ENCODE measurements at regions not wholly inside any gene's neighbourhood (a gene's known extent, or its start where the extent isn't known, plus 50 kb on each side); places are given as distances from the start of the nearest gene placed in this dataset.
"Not testable (repeated sequence)": the region's sequence is repeated elsewhere in the genome, so short reads cannot be mapped to it uniquely, and the experiment has no call there.

DNA sequence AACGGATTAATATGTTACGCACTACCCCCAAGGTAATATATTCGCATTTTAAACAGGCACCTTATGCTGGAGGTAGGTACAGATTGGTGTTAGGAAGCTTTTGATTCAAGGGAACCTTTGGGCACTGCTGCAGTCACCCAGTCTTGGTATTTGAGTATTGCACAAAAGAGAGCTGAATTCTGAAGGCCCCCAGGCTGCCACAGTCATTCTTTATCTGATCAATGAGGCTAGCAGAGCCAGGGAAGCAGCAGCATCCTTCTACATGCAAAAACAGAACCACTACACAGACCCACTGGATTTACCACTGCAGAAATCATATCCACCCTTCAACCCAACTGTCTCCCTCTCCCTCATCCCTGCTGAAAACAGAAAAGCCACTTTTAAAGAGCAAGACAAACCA, 121.2 kb upstream of the GRIN3A start:
- no peak for DNase-seq (ENCODE audit: low read depth, low spot score)
- Histone ChIP-seq H3K9ac (ENCODE audit: insufficient read length) (no peak overlapping the region), H3K36me3 (ENCODE audit: insufficient read depth, low read length) (no peaks in the 10 kb centered on the region), H3K4me3 (no peak overlapping the region), H3K27ac (no peak overlapping the region; the same call in 1 of the 2 replicates), H3K9me3 (ENCODE audit: low read depth, low read length) (no peaks in the 10 kb centered on the region)
- TF ChIP-seq FOXP2 (optimal IDR thresholded peaks at IDR 0.05; ENCODE audit: control extremely low read depth, extremely low read length, insufficient read depth) (no peak), EZH2 (IDR thresholded peaks at IDR 0.05) (no peak), POLR2AphosphoS5 (IDR thresholded peaks at IDR 0.05; ENCODE audit: borderline replicate concordance, low read depth, low read length) (no peak)

DNA sequence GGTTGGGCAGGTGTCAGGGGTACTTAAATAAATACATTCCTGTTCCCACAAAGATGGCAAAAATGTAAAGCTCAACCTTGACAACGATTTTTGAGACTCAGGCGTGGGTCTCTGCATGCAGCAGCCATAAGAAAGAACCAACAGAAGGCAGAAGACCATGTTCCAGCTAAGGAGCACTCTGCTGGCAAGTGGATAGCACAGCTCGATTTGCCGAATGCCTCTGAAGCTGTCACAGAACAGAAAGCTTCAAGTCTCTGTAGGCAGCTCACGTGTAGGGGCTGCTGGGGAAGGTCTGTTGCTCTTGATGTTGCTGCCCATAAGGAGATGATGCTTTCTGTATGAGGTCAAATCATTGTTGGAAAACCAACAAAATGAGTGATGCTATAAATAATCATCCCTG, 119.6 kb upstream of the GRIN3A start:
- H3K36me3 ChIP-seq (ENCODE audit: insufficient read depth, low read length) = no peaks in the 10 kb centered on the region
- H3K9me3 ChIP-seq (ENCODE audit: low read depth, low read length) = no peaks in the 10 kb centered on the region
- TF ChIP-seq FOXP2 (optimal IDR thresholded peaks at IDR 0.05; ENCODE audit: control extremely low read depth, extremely low read length, insufficient read depth) (no peak), POLR2AphosphoS5 (IDR thresholded peaks at IDR 0.05; ENCODE audit: borderline replicate concordance, low read depth, low read length) (no peak), EZH2 (IDR thresholded peaks at IDR 0.05) (no peak)
- no peak overlapping the region for H3K9ac ChIP-seq (ENCODE audit: insufficient read length)
- no peak overlapping the region for H3K27ac ChIP-seq
- no peak for DNase-seq (ENCODE audit: low read depth, low spot score)
- H3K4me3 ChIP-seq = no peak overlapping the region

DNA sequence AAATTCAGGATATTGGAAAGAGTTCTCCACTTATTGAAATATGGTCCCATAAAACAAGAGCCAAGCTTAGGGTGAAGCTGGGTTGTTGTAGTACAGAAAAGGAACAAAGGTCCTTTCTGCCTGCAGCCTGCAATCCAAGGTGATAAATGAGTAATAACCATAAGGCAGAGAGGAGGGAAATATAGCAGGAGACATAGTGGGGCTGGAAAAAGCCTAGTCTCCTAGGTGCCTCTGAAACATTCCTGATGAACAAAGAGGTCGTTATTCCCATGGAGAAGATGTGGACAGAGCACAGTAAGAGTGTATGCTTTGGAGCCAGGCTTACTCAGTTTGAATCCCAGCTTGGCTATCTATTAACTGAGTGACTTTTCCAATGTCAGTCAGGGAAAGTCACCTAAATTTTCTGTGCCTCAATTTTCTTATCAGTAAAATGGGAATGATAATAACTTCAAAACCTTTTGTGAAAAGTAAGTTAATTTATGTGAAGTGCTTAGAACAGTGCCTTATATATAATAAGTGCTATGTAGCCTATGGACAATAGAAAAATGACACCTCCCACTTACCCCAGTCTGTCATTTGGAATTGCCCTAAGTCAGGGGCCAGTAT, 110.8 kb upstream of the GRIN3A start:
- peak overlapping the region; percentile 31 for H3K4me3 ChIP-seq
- TF ChIP-seq POLR2AphosphoS5 (IDR thresholded peaks at IDR 0.05; ENCODE audit: borderline replicate concordance, low read depth, low read length) (no peak), FOXP2 (optimal IDR thresholded peaks at IDR 0.05; ENCODE audit: control extremely low read depth, extremely low read length, insufficient read depth) (no peak), EZH2 (IDR thresholded peaks at IDR 0.05) (no peak)
- H3K36me3 ChIP-seq (ENCODE audit: insufficient read depth, low read length) = no peaks in the 10 kb centered on the region
- no peak for DNase-seq (ENCODE audit: low read depth, low spot score)
- no peaks in the 10 kb centered on the region for H3K9me3 ChIP-seq (ENCODE audit: low read depth, low read length)
- H3K9ac ChIP-seq (ENCODE audit: insufficient read length) = no peak overlapping the region
- H3K27ac ChIP-seq = peak overlapping the region; percentile 21; the same call in 1 of the 2 replicates

DNA sequence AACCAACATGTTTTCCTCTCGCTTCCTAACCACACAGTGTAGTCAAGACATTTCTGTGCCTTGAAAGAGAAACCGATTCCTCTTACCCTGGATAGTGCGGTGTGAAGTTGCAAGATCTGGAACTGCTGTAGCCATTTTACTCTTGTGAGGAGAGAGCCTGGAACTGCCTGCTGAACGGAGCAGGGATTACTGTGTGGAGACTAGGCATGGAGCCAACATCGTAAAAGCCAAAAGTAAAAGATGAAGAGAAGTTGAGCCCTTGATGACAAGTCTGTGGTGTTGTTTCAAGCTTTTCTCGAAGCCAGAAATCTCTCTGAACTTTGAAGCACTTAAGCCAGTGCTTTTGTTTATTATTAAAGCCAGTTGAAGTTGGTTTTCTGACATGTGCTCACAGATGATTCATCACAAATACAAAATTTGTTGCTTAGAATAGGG, 110.1 kb upstream of the GRIN3A start:
- Histone ChIP-seq H3K9ac (ENCODE audit: insufficient read length) (no peak overlapping the region), H3K9me3 (ENCODE audit: low read depth, low read length) (no peaks in the 10 kb centered on the region), H3K27ac (peak overlapping the region; percentile 21; the same call in 1 of the 2 replicates), H3K4me3 (peak overlapping the region; percentile 31), H3K36me3 (ENCODE audit: insufficient read depth, low read length) (no peaks in the 10 kb centered on the region)
- TF ChIP-seq FOXP2 (optimal IDR thresholded peaks at IDR 0.05; ENCODE audit: control extremely low read depth, extremely low read length, insufficient read depth) (peak; percentile 35), EZH2 (IDR thresholded peaks at IDR 0.05) (no peak), POLR2AphosphoS5 (IDR thresholded peaks at IDR 0.05; ENCODE audit: borderline replicate concordance, low read depth, low read length) (peak; percentile 23; the same call in 1 of the 2 replicates)
- peak; percentile 73 for DNase-seq (ENCODE audit: low read depth, low spot score)

DNA sequence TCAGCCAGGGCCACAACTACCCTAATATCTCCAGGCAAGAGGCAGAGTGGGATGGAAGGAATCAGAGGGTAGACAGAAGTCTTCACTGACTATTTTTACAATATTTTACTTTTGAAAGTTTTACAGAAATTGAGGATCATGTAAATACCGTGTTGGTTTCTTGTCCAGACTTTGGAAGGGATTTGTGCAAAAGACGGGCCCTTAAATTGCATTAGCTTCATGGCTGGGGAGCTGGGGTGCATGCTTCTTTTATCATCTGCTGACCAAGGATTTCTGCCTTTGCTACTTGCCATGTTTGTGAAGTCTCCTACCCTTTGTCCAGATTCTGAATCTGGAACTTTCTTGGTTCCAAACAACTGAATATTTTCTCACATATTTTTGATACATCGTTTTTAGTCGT, 107.7 kb upstream of the GRIN3A start:
- Histone ChIP-seq H3K27ac (no peak overlapping the region), H3K9ac (ENCODE audit: insufficient read length) (no peak overlapping the region), H3K36me3 (ENCODE audit: insufficient read depth, low read length) (no peaks in the 10 kb centered on the region), H3K9me3 (ENCODE audit: low read depth, low read length) (no peaks in the 10 kb centered on the region), H3K4me3 (no peak overlapping the region)
- no peak for DNase-seq (ENCODE audit: low read depth, low spot score)
- TF ChIP-seq FOXP2 (optimal IDR thresholded peaks at IDR 0.05; ENCODE audit: control extremely low read depth, extremely low read length, insufficient read depth) (no peak), EZH2 (IDR thresholded peaks at IDR 0.05) (no peak), POLR2AphosphoS5 (IDR thresholded peaks at IDR 0.05; ENCODE audit: borderline replicate concordance, low read depth, low read length) (no peak)

DNA sequence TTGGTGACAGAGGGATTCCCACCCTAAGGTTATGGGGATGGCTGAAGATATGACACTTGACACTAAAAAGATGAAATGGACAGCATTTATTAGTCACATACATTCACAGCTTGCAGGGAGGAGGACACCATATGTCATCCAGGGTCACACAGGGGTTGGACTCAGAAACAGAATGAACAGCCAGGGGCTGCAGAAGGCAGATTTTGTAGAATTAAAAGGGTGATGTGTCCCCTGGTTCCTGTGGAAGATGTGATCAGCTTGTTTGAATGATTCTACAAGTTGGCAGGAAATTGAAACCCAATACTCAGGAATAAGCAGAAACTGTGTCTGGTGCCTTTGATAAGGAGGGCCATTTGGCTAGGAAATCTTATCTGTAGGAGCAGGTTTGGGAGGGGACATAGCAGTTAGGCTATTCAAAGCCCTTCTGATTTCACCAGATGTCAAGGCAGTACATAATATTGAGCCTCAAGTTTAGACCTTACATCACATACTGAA, 102.3 kb upstream of the GRIN3A start:
- DNase-seq (ENCODE audit: low read depth, low spot score) = no peak
- TF ChIP-seq FOXP2 (optimal IDR thresholded peaks at IDR 0.05; ENCODE audit: control extremely low read depth, extremely low read length, insufficient read depth) (no peak), POLR2AphosphoS5 (IDR thresholded peaks at IDR 0.05; ENCODE audit: borderline replicate concordance, low read depth, low read length) (no peak), EZH2 (IDR thresholded peaks at IDR 0.05) (no peak)

DNA sequence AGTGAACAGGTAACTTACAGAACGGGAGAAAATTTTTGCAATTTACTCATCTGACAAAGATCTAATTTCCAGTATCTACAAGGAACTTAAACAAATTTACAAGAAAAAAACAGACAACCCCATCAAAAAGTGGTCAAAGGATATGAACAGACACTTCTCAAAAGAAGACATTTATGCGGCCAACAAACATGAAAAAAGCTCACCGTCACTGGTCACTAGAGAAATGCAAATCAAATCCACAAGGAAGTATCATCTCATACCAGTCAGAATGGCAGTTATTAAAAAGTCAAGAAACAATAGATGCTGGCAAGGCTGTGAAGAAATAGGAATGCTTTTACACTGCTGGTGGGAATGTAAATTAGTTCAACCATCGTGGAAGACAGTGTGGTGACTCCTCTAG, 100.5 kb upstream of the GRIN3A start:
- H3K4me3 ChIP-seq; DNase-seq (ENCODE audit: low read depth, low spot score); H3K27ac ChIP-seq; H3K9ac ChIP-seq (ENCODE audit: insufficient read length); H3K36me3 ChIP-seq (ENCODE audit: insufficient read depth, low read length); H3K9me3 ChIP-seq (ENCODE audit: low read depth, low read length): not testable (repeated sequence)

More for the DNA sequence above, 102.3 kb upstream of the GRIN3A start:
- Histone ChIP-seq H3K9me3 (ENCODE audit: low read depth, low read length) (no peaks in the 10 kb centered on the region), H3K9ac (ENCODE audit: insufficient read length) (no peak overlapping the region), H3K27ac (no peak overlapping the region), H3K36me3 (ENCODE audit: insufficient read depth, low read length) (no peaks in the 10 kb centered on the region), H3K4me3 (no peak overlapping the region)

DNA sequence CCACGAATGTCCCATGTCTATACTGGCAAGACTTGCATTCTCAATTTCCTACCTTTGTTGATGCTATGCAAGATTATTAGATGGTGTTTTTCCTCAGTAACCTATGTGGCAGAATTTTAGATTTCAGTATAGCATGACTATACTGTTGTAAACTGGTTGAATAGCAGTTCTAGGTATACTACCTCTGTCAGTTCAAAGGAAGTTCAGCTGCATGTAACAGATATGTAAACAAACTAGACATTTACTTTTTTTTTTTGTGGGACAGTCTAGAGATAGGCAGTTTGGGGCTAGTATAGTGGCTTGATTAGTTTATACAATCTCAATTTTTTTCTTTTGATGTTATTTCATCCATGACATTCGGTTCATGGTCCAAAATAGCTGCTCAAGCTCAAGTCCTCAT, 97.6 kb upstream of the GRIN3A start:
- H3K36me3 ChIP-seq (ENCODE audit: insufficient read depth, low read length) = no peaks in the 10 kb centered on the region
- H3K27ac ChIP-seq = no peak overlapping the region
- TF ChIP-seq EZH2 (IDR thresholded peaks at IDR 0.05) (no peak), FOXP2 (optimal IDR thresholded peaks at IDR 0.05; ENCODE audit: control extremely low read depth, extremely low read length, insufficient read depth) (no peak)
- DNase-seq (ENCODE audit: low read depth, low spot score) = no peak
- H3K9me3 ChIP-seq (ENCODE audit: low read depth, low read length) = no peaks in the 10 kb centered on the region
- no peak overlapping the region for H3K4me3 ChIP-seq
- H3K9ac ChIP-seq (ENCODE audit: insufficient read length) = no peak overlapping the region

DNA sequence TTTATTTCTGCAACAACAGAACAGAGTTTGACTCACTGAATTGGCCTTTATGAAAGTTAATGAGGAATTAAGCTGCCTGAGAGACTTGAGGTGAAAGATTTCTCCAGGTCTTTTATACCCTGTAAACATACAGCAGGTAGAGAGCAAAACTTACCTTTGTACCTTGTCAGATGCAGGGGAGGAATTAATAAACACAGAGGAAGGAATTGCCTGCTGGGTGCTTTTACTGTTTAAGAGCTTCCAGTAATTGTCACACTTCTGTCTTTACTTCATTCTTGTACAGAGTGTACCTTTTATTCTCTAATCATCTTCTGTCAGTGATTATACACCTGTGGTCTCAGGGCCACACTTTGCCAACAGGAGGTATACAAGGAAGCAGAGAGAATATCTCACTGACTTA, 94.0 kb upstream of the GRIN3A start:
- no peaks in the 10 kb centered on the region for H3K36me3 ChIP-seq (ENCODE audit: insufficient read depth, low read length)
- DNase-seq (ENCODE audit: low read depth, low spot score) = no peak
- no peak overlapping the region for H3K4me3 ChIP-seq
- no peaks in the 10 kb centered on the region for H3K9me3 ChIP-seq (ENCODE audit: low read depth, low read length)
- no peak overlapping the region for H3K27ac ChIP-seq
- TF ChIP-seq FOXP2 (optimal IDR thresholded peaks at IDR 0.05; ENCODE audit: control extremely low read depth, extremely low read length, insufficient read depth) (no peak), EZH2 (IDR thresholded peaks at IDR 0.05) (no peak), POLR2AphosphoS5 (IDR thresholded peaks at IDR 0.05; ENCODE audit: borderline replicate concordance, low read depth, low read length) (no peak)
- H3K9ac ChIP-seq (ENCODE audit: insufficient read length) = no peak overlapping the region

DNA sequence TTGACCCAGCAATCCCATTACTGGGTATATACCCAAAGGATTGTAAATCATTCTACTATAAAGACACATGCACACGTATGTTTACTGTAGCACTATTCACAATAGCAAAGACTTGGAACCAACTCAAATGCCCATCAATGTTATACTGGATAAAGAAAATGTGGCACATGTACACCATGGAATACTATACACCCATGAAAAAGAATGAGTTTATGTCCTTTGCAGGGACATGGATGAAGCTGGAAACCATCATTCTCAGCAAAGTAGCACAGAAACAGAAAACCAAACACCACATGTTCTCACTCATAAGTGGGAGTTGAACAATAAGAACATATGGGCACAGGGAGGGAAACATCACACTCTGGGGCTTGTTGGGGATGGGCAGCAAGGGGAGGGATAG, 83.0 kb upstream of the GRIN3A start:
- H3K9me3 ChIP-seq (ENCODE audit: low read depth, low read length); H3K36me3 ChIP-seq (ENCODE audit: insufficient read depth, low read length); H3K27ac ChIP-seq; H3K4me3 ChIP-seq; DNase-seq (ENCODE audit: low read depth, low spot score); H3K9ac ChIP-seq (ENCODE audit: insufficient read length): not testable (repeated sequence)

DNA sequence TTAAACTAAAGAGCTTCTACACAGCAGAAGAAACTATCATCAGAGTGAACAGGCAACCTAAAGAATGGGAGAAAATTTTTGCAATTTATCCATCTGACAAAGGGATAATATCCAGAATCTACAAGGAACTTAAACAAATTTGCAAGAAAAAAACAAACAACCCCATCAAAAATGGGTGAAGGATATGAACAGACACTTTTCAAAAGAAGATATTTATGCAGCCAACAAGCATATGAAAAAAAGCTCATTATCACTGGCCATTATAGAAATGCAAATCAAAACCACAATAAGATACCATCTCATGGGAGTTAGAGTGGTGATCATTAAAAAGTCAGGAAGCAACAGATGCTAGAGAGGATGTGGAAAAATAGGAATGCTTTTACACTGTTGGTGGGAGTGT, 82.5 kb upstream of the GRIN3A start:
- not testable (repeated sequence) for DNase-seq (ENCODE audit: low read depth, low spot score); H3K36me3 ChIP-seq (ENCODE audit: insufficient read depth, low read length)

More for the DNA sequence above, 82.5 kb upstream of the GRIN3A start:
- H3K9me3 ChIP-seq (ENCODE audit: low read depth, low read length); H3K9ac ChIP-seq (ENCODE audit: insufficient read length); H3K4me3 ChIP-seq; H3K27ac ChIP-seq: not testable (repeated sequence)

Measured in SK-N-MC (cell line).